Testis (tissue), 2 donors: ENCODE measurements at regions not wholly inside any gene's neighbourhood (a gene's known extent, or its start where the extent isn't known, plus 50 kb on each side); places are given as distances from the start of the nearest gene placed in this dataset.

Experiments used
- DNase-seq: peaks from one replicate; pipeline ENCODE4 v3.0.0-alpha.2; 2019
- H3K27ac ChIP-seq, 2 donors: fragments of 200-600 bp; sonication (generic); one replicate each; pipeline ENCODE4 v1.5.1; 2019
- H3K27me3 ChIP-seq: fragments of 200-600 bp; sonication (generic); one replicate; pipeline ENCODE4 v1.5.1; 2019
- H3K36me3 ChIP-seq: fragments of 200-600 bp; sonication (generic); one replicate; pipeline ENCODE4 v1.5.1; 2017; ENCODE audit warnings: low read depth; ENCODE audit errors: missing control alignments
- H3K4me1 ChIP-seq: fragments of 200-600 bp; sonication (generic); one replicate; pipeline ENCODE4 v1.5.1; 2019
- H3K4me3 ChIP-seq, 2 donors: fragments of 200-600 bp; sonication (generic); one replicate each; pipeline ENCODE4 v1.5.1; 2017 to 2019
- H3K9me3 ChIP-seq: fragments of 200-600 bp; sonication (generic); one replicate; pipeline ENCODE4 v1.5.1; 2017
- POLR2A ChIP-seq: fragments of 450-650 bp; IDR thresholded peaks from one replicate; pipeline ENCODE4 v1.6.1; 2017; ENCODE audit warnings: antibody characterized with exemption, mild to moderate bottlenecking, moderate library complexity
- WGBS, 2 donors: methylation state at CpG; one replicate each; pipeline ENCODE4 v1.1.5; 2018; 5-methylcytosine and 5-hydroxymethylcytosine counted together
- intact Hi-C: fragments of 100-400 bp; cut with DNase I; formaldehyde crosslinking; loops from one replicate; pipeline ENCODE4 v1.15.1; 2023; ENCODE audit warnings: low total_unique reads
- TF ChIP-seq, protein P1 (sequence below), 3 experiments: fragments of 450-650 bp in 2 of 3; fragments of 200-600 bp in 1 of 3; sonication (generic) in 1 of 3; IDR thresholded peaks; one replicate each; pipeline ENCODE4 v1.5.1; 2016 to 2019; ENCODE audit warnings: antibody characterized with exemption in 3 of 3, mild to moderate bottlenecking in 2 of 3, moderate library complexity in 1 of 3

DNA sequence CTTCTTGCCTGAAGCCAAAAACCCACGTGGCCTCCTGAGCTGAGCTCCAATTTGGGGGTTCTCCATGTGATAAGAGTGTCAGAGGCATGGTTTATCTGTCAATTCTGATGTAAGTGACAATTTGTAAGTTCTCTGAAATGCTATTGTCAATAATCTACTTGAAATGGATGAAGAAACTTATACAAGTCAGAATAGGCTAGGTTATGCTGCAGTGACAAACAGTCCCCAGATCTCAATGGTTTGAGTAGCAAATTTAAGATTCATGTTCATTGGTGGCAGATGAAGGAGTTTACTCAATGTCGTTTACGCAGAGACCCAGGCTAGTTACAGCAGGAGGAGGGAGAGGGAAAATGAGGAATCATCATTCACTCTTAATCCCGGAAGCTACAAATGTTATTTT lies 352.4 kb downstream of the KIF16B start:
- H3K9me3 ChIP-seq = no peaks in the 10 kb centered on the region
- DNase-seq = no peak
- H3K36me3 ChIP-seq = no peaks in the 10 kb centered on the region
- no peak for TF ChIP-seq POLR2A
- TF ChIP-seq, protein P1, sequence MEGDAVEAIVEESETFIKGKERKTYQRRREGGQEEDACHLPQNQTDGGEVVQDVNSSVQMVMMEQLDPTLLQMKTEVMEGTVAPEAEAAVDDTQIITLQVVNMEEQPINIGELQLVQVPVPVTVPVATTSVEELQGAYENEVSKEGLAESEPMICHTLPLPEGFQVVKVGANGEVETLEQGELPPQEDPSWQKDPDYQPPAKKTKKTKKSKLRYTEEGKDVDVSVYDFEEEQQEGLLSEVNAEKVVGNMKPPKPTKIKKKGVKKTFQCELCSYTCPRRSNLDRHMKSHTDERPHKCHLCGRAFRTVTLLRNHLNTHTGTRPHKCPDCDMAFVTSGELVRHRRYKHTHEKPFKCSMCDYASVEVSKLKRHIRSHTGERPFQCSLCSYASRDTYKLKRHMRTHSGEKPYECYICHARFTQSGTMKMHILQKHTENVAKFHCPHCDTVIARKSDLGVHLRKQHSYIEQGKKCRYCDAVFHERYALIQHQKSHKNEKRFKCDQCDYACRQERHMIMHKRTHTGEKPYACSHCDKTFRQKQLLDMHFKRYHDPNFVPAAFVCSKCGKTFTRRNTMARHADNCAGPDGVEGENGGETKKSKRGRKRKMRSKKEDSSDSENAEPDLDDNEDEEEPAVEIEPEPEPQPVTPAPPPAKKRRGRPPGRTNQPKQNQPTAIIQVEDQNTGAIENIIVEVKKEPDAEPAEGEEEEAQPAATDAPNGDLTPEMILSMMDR (IDR thresholded peaks at IDR 0.05) = no peak
- no peak overlapping the region for H3K4me3 ChIP-seq
- H3K27ac ChIP-seq = no peak overlapping the region
- intact Hi-C loops = no loop called here
- no peaks in the 10 kb centered on the region for H3K4me1 ChIP-seq
- H3K27me3 ChIP-seq = no peaks in the 10 kb centered on the region
- WGBS, 2 donors = 93 to 94% methylated on average over 4 of the region's 4 CpGs

- intact Hi-C loops = no loop called here
- Histone ChIP-seq H3K4me1 (no peaks in the 10 kb centered on the region), H3K9me3 (no peaks in the 10 kb centered on the region), H3K36me3 (no peaks in the 10 kb centered on the region), H3K4me3 (no peak overlapping the region), H3K27me3 (no peaks in the 10 kb centered on the region), H3K27ac (no peak overlapping the region)
- no peak for DNase-seq
- no peak for TF ChIP-seq POLR2A
- TF ChIP-seq, protein P1 (IDR thresholded peaks at IDR 0.05) = no peak
Observed at GRCh38 chr20:16219182-16219581, 354.1 kb downstream of the KIF16B start.

- no peak for DNase-seq
- no peak overlapping the region for H3K4me3 ChIP-seq
- no peaks in the 10 kb centered on the region for H3K36me3 ChIP-seq
- WGBS, 2 donors = 87 to 93% methylated on average over 6 of the region's 6 CpGs
- no peaks in the 10 kb centered on the region for H3K9me3 ChIP-seq
- no peak for TF ChIP-seq POLR2A
- TF ChIP-seq, protein P1 (IDR thresholded peaks at IDR 0.05) = no peak
- intact Hi-C loops = no loop called here
- no peaks in the 10 kb centered on the region for H3K4me1 ChIP-seq
- no peaks in the 10 kb centered on the region for H3K27me3 ChIP-seq
- no peak overlapping the region for H3K27ac ChIP-seq
Observed at GRCh38 chr20:16216914-16217230, 356.4 kb downstream of the KIF16B start.

DNA sequence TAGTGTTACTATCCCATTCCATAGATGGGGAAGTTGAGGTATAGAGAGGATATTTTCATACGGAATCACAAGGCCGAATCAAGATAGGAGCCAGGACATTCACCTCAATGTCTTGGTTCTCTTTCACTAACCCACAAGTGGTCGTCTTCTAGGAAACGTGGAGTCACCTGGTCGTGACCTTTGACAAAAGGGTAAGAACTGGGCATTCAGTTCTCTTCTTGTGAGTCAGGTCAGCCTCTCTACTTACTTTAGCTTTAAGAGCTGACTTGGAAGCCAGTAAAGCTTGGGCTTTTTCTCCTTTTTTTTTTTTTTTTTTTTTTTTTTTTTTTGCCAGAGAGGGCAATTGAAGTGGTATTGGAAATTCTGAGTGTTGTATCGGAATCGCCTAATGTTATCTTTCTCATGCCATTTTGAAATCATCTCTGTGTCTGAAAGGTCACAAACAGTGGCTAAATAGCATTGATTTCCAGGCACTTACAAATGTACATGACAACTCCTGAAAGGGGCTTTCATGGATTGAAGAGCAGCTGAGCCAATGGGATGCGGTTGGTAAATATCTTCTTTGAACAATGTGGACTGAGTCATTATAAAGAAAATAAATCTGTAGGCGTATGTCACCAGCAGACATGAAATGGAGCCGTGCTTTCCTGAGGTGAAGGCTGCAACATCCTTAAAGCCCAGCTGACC lies 356.9 kb downstream of the KIF16B start:
- WGBS, 2 donors = 94 to 97% methylated on average over 10 of the region's 10 CpGs

GRCh38 chr20:16215041-16215440 lies 358.2 kb downstream of the KIF16B start:
- DNase-seq = no peak
- H3K4me1 ChIP-seq = no peaks in the 10 kb centered on the region
- no peak overlapping the region for H3K4me3 ChIP-seq
- H3K9me3 ChIP-seq = no peaks in the 10 kb centered on the region
- WGBS, 2 donors = 49 to 50% methylated on average over 4 of the region's 4 CpGs
- H3K27ac ChIP-seq = no peak overlapping the region
- H3K36me3 ChIP-seq = no peaks in the 10 kb centered on the region
- TF ChIP-seq POLR2A = no peak
- TF ChIP-seq, protein P1 (IDR thresholded peaks at IDR 0.05) = no peak
- intact Hi-C loops = no loop called here
- H3K27me3 ChIP-seq = no peaks in the 10 kb centered on the region

More for the DNA sequence above, 356.9 kb downstream of the KIF16B start:
- H3K9me3 ChIP-seq = no peaks in the 10 kb centered on the region
- intact Hi-C loops = no loop called here
- no peaks in the 10 kb centered on the region for H3K4me1 ChIP-seq
- H3K27me3 ChIP-seq = no peaks in the 10 kb centered on the region
- no peak for TF ChIP-seq POLR2A
- TF ChIP-seq, protein P1 (IDR thresholded peaks at IDR 0.05) = no peak
- no peak overlapping the region for H3K27ac ChIP-seq
- DNase-seq = no peak
- H3K4me3 ChIP-seq = no peak overlapping the region
- no peaks in the 10 kb centered on the region for H3K36me3 ChIP-seq
